GM18873 (cell line): ENCODE measurements at regions not wholly inside any gene's neighbourhood (a gene's known extent, or its start where the extent isn't known, plus 50 kb on each side); places are given as distances from the start of the nearest gene placed in this dataset.

Experiments used
- ATAC-seq: cut with Tn5 transposase; IDR thresholded peaks from one replicate; pipeline ENCODE4 v1.9.1; 2021; ENCODE audit warnings: mild to moderate bottlenecking, moderate library complexity, moderate number of reproducible peaks; ENCODE audit not compliant: unreplicated experiment, low FRiP score

- peak; percentile 80 for ATAC-seq
These were observed 87.2 kb downstream of the PTTG1 start for GRCh38 chr5:160508780-160509361.

- no peak for ATAC-seq
These were observed 89.8 kb downstream of the PTTG1 start for GRCh38 chr5:160511280-160511929.
